Fibroblast of mammary gland (primary cell): ENCODE measurements at regions not wholly inside any gene's neighbourhood (a gene's known extent, or its start where the extent isn't known, plus 50 kb on each side); places are given as distances from the start of the nearest gene placed in this dataset.
"Not testable (repeated sequence)": the region's sequence is repeated elsewhere in the genome, so short reads cannot be mapped to it uniquely, and the experiment has no call there.

ENCODE experiments used
- DNase-seq: peaks from one replicate; pipeline ENCODE4 v3.0.0-alpha.2; 2010; ENCODE audit warnings: low read depth
- H3K4me3 ChIP-seq: 2 replicates; pipeline ENCODE4 v1.5.1; 2011; ENCODE audit warnings: low read depth, mild to moderate bottlenecking, low read length, moderate library complexity; ENCODE audit not compliant: control insufficient read depth
- CTCF ChIP-seq: conservative IDR thresholded peaks from 2 replicates; pipeline ENCODE4 v1.5.1; 2011; ENCODE audit warnings: low read depth, low read length, inconsistent platforms; ENCODE audit not compliant: control insufficient read depth, insufficient read depth

- DNase-seq: no peak
- TF ChIP-seq CTCF: no peak
- H3K4me3 ChIP-seq: no peak overlapping the region
These were observed 80.4 kb downstream of the RIN2 start for GRCh38 chr20:19838468-19838867.

GRCh38 chr20:19839053-19839452 lies 81.0 kb downstream of the RIN2 start:
- DNase-seq: no peak
- no peak overlapping the region for H3K4me3 ChIP-seq
- TF ChIP-seq CTCF: no peak

GRCh38 chr20:19840111-19840710 lies 82.2 kb downstream of the RIN2 start:
- DNase-seq: no peak
- no peak overlapping the region for H3K4me3 ChIP-seq
- no peak for TF ChIP-seq CTCF

- no peak for DNase-seq
- no peak for TF ChIP-seq CTCF
- no peak overlapping the region for H3K4me3 ChIP-seq
These were observed 83.7 kb downstream of the RIN2 start for GRCh38 chr20:19841740-19842139.

GRCh38 chr20:19844850-19845249 lies 86.8 kb downstream of the RIN2 start:
- not testable (repeated sequence) for DNase-seq, H3K4me3 ChIP-seq

GRCh38 chr20:19847383-19847782 lies 89.3 kb downstream of the RIN2 start:
- TF ChIP-seq CTCF: no peak
- H3K4me3 ChIP-seq: no peak overlapping the region
- no peak for DNase-seq

- no peak overlapping the region for H3K4me3 ChIP-seq
- no peak for TF ChIP-seq CTCF
- DNase-seq: no peak
These were observed 91.5 kb downstream of the RIN2 start for GRCh38 chr20:19849341-19850197.
